HG03432 (cell line): ENCODE measurements at regions not wholly inside any gene's neighbourhood (a gene's known extent, or its start where the extent isn't known, plus 50 kb on each side); places are given as distances from the start of the nearest gene placed in this dataset.
"Not testable (repeated sequence)": the region's sequence is repeated elsewhere in the genome, so short reads cannot be mapped to it uniquely, and the experiment has no call there.

Source experiments
- ATAC-seq: cut with Tn5 transposase; IDR thresholded peaks from one replicate; pipeline ENCODE4 v1.9.1; 2021; ENCODE audit warnings: mild to moderate bottlenecking, moderate library complexity; ENCODE audit not compliant: unreplicated experiment

DNA sequence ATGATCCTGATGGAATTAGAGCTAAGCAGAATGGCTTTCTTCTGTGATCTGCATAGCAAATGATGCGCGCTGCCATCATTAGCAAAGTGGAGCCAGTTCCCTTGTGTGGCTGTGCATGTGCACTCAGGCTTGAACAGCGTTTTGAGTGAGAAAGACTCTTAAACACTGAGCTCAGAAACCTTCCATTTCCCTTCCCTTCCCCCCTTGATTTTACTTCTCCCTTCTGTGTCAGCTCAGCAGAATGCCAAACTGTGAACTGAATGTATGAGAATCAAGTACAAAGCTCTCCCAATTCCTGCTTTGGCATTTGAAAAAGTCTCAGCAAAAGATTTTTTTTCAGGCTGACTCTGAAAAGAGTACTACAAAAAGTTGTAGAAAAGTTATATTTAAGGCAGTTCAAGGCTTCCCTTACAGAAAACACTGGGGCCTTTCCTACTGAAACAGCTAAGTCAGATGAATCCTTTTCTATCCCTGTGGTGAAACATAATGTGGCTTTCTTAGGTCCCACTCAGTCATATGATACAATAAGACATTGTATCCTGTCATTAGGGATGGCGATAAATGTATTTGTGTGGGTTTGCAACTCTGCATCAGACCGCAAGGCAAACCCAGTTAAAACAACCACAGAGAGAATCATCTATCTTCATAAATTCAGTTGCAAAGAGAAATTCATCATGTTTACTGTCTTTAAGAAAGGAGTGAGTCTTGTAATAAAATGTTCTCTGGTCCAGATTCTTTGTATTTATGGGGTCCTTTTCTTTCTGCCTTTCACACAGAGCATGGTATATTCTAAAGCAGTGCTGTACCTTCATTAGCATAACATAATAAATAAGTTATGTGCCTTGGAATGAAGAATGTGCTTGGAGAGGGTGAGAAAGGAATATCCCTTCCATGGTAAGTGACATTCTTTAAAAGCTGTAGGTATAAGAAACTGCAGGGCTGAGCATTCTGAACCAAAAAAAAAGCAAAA is 222.6 kb downstream of the CAAP1 start:
- peak; percentile 77 for ATAC-seq

DNA sequence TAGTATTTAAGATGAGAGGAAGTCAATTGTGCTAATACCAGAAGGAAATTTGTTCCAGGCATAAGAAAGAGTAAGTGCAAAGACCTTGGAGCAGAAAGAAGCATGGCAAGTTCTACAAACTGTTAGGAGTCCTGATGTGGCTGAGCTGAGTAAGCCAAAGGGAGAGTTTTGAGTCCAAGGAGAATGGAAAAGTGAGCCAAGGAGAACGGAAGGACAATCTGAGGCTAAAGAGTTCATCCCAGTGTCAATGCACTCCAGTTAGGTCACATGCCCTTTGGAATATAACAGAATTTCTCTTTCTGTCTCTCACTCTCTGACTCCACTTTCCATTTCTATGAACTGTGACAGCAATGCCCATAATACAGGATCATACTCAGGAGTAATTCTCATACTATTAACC is 224.7 kb downstream of the CAAP1 start:
- no peak for ATAC-seq

DNA sequence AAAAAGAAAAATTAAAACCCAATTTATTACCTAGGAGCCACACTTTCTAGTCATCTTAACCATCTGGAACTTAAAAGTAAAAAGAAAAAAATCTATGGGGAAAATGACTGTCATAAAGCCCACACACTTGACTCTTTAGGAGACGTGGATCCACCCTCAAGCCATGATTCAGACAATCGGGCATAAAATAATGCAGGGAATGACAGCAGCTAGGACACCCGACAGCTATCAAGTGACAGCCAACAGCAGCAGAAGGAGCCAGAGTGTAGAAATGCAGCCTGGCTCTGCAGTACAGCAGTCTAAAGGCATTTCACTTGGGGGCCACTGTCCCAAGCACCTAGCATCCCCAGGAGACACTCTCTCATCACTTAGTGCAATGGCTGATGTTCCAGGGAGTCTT is 226.9 kb downstream of the CAAP1 start:
- ATAC-seq, result no peak

- not testable (repeated sequence) for ATAC-seq
Measured at GRCh38 chr9:26664087-26664773, 228.4 kb downstream of the CAAP1 start.

GRCh38 chr9:26662476-26662875 is 230.1 kb downstream of the CAAP1 start:
- ATAC-seq, result no peak

DNA sequence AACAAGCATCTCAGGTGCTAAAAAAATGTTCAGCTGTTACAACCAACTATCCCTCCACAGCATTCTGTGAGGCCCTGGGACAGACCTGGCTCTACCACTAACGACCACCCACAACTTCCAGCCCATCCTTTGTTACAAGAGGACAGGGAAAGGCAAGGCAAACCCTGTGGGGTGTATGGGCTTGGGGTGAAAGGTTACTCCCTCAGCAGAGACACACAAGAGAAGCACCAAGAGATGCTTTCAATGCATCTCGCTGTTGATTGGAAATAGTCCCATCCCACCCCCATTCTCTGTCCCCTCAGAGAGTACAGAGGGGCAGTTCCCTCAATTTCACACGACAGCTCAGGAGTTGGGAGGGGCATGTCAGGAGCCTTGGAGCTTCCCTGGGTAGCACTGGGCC is 234.1 kb downstream of the CAAP1 start:
- ATAC-seq, result no peak

DNA sequence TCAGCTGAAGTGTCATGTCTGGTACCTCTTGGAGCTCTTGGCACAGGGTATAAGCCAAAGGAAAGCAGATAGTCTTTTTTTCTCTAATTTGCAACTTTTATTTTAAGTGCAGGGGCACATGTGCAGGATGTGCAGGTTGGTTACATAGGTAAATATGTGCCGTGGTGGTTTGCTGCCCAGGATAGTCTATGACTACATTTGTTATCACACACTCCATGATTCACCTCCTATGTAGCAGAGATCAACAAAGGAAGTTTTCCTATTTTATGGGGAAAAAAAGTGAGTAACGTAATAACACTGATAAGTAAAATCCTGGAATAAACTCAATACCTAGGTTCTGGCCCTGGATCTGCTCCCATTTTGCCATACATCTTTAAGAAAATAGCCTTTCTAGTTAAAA is 234.6 kb downstream of the CAAP1 start:
- no peak for ATAC-seq

DNA sequence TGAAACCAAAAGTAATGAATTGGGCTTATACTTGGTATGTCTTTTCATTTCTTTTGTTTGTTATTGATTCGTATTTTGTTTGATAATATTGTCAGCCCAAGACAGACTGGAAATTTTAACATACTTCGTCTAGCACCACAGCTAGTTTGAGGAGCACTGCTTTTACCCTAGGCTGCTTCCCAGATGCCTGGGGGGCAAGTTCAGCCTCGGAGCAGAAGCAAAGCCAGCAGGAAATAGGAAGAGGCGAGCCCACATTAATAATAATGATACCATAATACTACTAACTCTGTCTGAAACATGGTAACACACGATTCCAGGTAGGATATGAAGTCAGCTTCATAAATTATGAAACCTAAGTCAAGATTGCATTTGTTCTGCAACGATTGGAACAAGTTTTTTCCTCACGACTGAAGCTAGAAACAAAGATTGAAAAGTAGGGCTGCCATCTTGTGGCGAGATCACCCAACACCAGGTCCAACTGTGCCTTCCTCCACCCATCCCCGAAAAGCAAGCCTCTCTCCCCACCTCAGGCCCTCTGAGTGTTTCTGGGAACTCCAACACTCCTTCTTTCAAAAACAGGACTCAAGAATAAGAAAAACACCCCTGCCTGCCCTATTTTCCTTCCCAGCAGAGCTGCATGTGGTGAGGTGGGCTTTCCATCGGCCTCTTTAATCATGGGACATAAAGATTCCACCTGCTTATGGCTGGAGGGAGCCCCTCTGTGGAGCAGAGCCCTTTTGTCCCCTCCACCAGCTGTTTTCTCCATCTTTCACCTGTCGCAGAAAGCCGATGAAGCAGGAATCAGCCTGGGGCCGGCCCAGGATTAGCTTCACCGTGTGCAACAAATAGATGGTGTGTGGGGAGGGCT is 236.4 kb downstream of the CAAP1 start:
- no peak for ATAC-seq

DNA sequence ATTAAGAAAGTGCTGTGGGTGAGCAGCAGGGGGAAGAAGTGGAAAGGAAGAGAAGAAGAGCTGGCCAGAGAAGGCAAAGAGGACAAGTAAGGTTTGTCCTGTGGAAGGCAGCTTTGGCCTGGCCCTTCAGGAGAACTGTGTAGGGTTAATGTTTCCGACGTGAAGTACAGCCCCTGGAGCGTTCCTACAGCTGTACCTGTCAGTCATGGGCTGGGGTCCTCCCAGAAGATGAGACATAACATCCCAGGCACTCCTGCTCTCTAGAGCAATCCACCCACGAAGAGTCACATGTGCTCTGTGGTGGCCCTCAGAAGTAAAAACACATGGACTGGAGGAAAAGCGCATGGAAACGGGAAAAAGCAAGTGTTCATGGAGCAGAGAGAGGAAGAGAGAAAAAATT is 237.4 kb downstream of the CAAP1 start:
- ATAC-seq, result no peak

GRCh38 chr9:26650325-26650724 is 242.3 kb downstream of the CAAP1 start:
- no peak for ATAC-seq

DNA sequence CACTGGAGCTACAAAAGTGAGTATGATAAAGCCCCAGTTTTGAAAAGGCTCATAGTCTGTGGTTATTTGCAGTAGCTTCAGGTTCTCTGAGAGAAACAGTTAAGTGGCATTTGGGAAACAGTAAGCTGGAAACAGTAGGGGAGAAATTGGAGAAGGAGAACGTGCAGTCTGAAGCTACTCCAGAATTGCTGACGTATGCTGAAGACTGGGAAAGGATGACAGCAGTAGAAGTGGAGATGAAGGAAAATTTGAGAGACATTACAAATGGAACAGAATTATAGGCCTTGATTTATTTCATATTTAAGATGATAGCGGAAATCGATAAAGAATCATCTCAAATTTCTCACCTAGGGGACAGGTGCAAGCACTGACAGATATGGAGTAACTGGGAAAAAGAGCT is 248.8 kb downstream of the CAAP1 start:
- ATAC-seq, result no peak

GRCh38 chr9:26639761-26640160 is 252.8 kb downstream of the CAAP1 start:
- ATAC-seq, result no peak

GRCh38 chr9:26637101-26637500 is 255.5 kb downstream of the CAAP1 start:
- ATAC-seq, result no peak

GRCh38 chr9:26613851-26614350 is 278.7 kb downstream of the CAAP1 start:
- not testable (repeated sequence) for ATAC-seq

GRCh38 chr9:26612211-26612610 is 280.4 kb downstream of the CAAP1 start:
- ATAC-seq, result no peak

GRCh38 chr9:26606756-26607155 is 285.8 kb downstream of the CAAP1 start:
- ATAC-seq, result no peak

DNA sequence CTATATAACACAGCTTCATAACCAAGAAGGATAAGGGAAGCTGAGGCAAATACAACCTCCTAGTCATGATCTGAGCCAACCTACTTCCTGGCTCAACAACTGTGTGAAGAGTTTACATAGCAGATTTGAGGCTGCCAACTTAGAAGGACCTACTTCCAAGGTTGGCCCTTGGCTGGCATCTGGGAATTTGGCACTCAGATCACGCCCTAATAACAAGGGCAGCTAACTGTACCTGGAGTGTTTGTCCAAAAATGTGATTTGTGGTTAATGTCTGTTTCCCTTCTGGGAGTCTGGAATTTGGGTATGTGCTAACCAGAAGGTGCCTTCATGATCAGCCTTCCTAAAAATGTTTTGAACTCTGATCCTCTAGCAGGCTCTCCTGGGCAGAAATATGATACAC is 287.2 kb downstream of the CAAP1 start:
- ATAC-seq, result no peak

- no peak for ATAC-seq
Measured at GRCh38 chr9:26604076-26604662, 288.4 kb downstream of the CAAP1 start.

- no peak for ATAC-seq
Measured at GRCh38 chr9:26603617-26604016, 289.0 kb downstream of the CAAP1 start.

GRCh38 chr9:26597542-26598149 is 295.0 kb downstream of the CAAP1 start:
- no peak for ATAC-seq
